Retinal pigment epithelial cell (primary cell): ENCODE measurements at regions not wholly inside any gene's neighbourhood (a gene's known extent, or its start where the extent isn't known, plus 50 kb on each side); places are given as distances from the start of the nearest gene placed in this dataset.
"Not testable (repeated sequence)": the region's sequence is repeated elsewhere in the genome, so short reads cannot be mapped to it uniquely, and the experiment has no call there.

ENCODE experiments used
- DNase-seq: peaks from one replicate; pipeline ENCODE4 v3.0.0-alpha.2; 2010; ENCODE audit warnings: low read depth
- H3K4me3 ChIP-seq: 2 replicates; pipeline ENCODE4 v1.5.1; 2011; ENCODE audit warnings: mild to moderate bottlenecking, low read length, control low read depth, moderate library complexity
- CTCF ChIP-seq: conservative IDR thresholded peaks from 2 replicates; pipeline ENCODE4 v1.5.1; 2011; ENCODE audit warnings: low read depth, low read length, control low read depth, inconsistent platforms

GRCh38 chr5:27465140-27465539 lies 426.8 kb upstream of the CDH9 start:
- H3K4me3 ChIP-seq = no peak overlapping the region
- no peak for TF ChIP-seq CTCF
- no peak for DNase-seq

- DNase-seq = no peak
- no peak overlapping the region for H3K4me3 ChIP-seq
- TF ChIP-seq CTCF = no peak
These were observed 425.2 kb upstream of the CDH9 start for GRCh38 chr5:27463446-27464149.

- no peak for DNase-seq
- H3K4me3 ChIP-seq = no peak overlapping the region
- TF ChIP-seq CTCF = no peak
These were observed 424.6 kb upstream of the CDH9 start for GRCh38 chr5:27462936-27463335.

- no peak overlapping the region for H3K4me3 ChIP-seq
- TF ChIP-seq CTCF = no peak
- DNase-seq = no peak
These were observed 419.9 kb upstream of the CDH9 start for GRCh38 chr5:27458287-27458686.

GRCh38 chr5:27451377-27451776 lies 413.0 kb upstream of the CDH9 start:
- no peak for TF ChIP-seq CTCF
- no peak overlapping the region for H3K4me3 ChIP-seq
- DNase-seq = no peak

GRCh38 chr5:27450607-27451006 lies 412.2 kb upstream of the CDH9 start:
- TF ChIP-seq CTCF = no peak
- H3K4me3 ChIP-seq = no peak overlapping the region

GRCh38 chr5:27439383-27439782 lies 401.0 kb upstream of the CDH9 start:
- H3K4me3 ChIP-seq, DNase-seq: not testable (repeated sequence)

More at GRCh38 chr5:27450607-27451006, 412.2 kb upstream of the CDH9 start:
- DNase-seq = no peak
